Spleen (tissue), 7 donors: ENCODE measurements at regions not wholly inside any gene's neighbourhood (a gene's known extent, or its start where the extent isn't known, plus 50 kb on each side); places are given as distances from the start of the nearest gene placed in this dataset.

ENCODE experiments used
- CTCF ChIP-seq, 11 experiments: fragments of 200-600 bp in 7 of 11; fragments of 450-650 bp in 4 of 11; sonication (generic) in 4 of 11; IDR thresholded peaks in 8 of 11; conservative IDR thresholded peaks in 3 of 11; 1 replicate in 7 of 11; 2 replicates in 4 of 11; pipeline versions ENCODE4 v1.4.0 to v1.8.0; 2016 to 2021; ENCODE audit warnings: antibody characterized with exemption in 11 of 11, inconsistent platforms in 4 of 11, mild to moderate bottlenecking in 1 of 11
- POLR2A ChIP-seq, 3 donors: fragments of 450-650 bp; IDR thresholded peaks; one replicate each; pipeline ENCODE4 v1.5.1; 2017; ENCODE audit warnings: antibody characterized with exemption in 3 of 3, mild to moderate bottlenecking in 1 of 3
- donor health status: DM: no; HTN: no; CAD: no; lungs with moderate emphysema.
- donor health status: DM: no; HTN: no; CAD: no.
- donor health status: DM: no; HTN: no; CAD: no.

- TF ChIP-seq CTCF (IDR thresholded peaks at IDR 0.05 in 8 of 11, conservative IDR thresholded peaks at IDR 0.05 in 3 of 11) (no peak), POLR2A (IDR thresholded peaks at IDR 0.05) (no peak)
Measured at GRCh38 chr13:65783383-65783782, 1446.8 kb downstream of the PCDH9 start.
